A673 (cell line): ENCODE measurements at regions not wholly inside any gene's neighbourhood (a gene's known extent, or its start where the extent isn't known, plus 50 kb on each side); places are given as distances from the start of the nearest gene placed in this dataset.

Source experiments
- CTCF ChIP-seq: fragments of 300-800, 200-600 bp; sonication (generic); conservative IDR thresholded peaks from 2 replicates; pipeline ENCODE4 v1.5.1; 2017; ENCODE audit warnings: low read depth, mild to moderate bottlenecking, antibody characterized with exemption, low read length, moderate library complexity, mixed read lengths
- EZH2 ChIP-seq: fragments of 200-600 bp; sonication (generic); IDR thresholded peaks from 2 replicates; pipeline ENCODE4 v1.6.1; 2017; ENCODE audit warnings: borderline replicate concordance, low read depth, mild to moderate bottlenecking, mixed read lengths, antibody characterized with exemption, low read length; ENCODE audit not compliant: poor library complexity, severe bottlenecking

- TF ChIP-seq CTCF, result no peak
- TF ChIP-seq EZH2, result no peak
Observed at GRCh38 chr14:22007784-22008412, 334.3 kb upstream of the OR4E1 start.
